Urinary bladder (tissue), 3 donors: ENCODE measurements at regions not wholly inside any gene's neighbourhood (a gene's known extent, or its start where the extent isn't known, plus 50 kb on each side); places are given as distances from the start of the nearest gene placed in this dataset.

Source experiments
- DNase-seq: peaks from one replicate; pipeline ENCODE4 v3.0.0-alpha.2; 2015; ENCODE audit errors: extremely low spot score
- H3K27ac ChIP-seq: one replicate; pipeline ENCODE4 v1.5.1; 2013; ENCODE audit warnings: low read depth, mild to moderate bottlenecking, moderate library complexity
- H3K36me3 ChIP-seq: one replicate; pipeline ENCODE4 v1.6.1; 2013; ENCODE audit warnings: mild to moderate bottlenecking, moderate library complexity; ENCODE audit not compliant: insufficient read depth
- H3K4me1 ChIP-seq: one replicate; pipeline ENCODE4 v1.6.1; 2013; ENCODE audit warnings: mild to moderate bottlenecking, moderate library complexity; ENCODE audit not compliant: insufficient read depth
- H3K4me3 ChIP-seq: one replicate; pipeline ENCODE4 v1.5.1; 2013; ENCODE audit warnings: low read depth, low read length
- WGBS: extraction: QIAGEN DNeasy Blood & Tissue Kit; methylation state at CpG from one replicate; pipeline ENCODE4 v1.1.7; 2013; 5-methylcytosine and 5-hydroxymethylcytosine counted together
- donor health status: healthy with polysubstance abuse.
- donor health status: healthy.

- no peak overlapping the region for H3K4me3 ChIP-seq
- no peaks in the 10 kb centered on the region for H3K4me1 ChIP-seq
- no peaks in the 10 kb centered on the region for H3K36me3 ChIP-seq
- WGBS: 94% methylated on average over 2 of the region's 2 CpGs
- no peak overlapping the region for H3K27ac ChIP-seq
- DNase-seq: no peak
Observed at GRCh38 chr6:12504325-12504966, 212.1 kb upstream of the PHACTR1 start.

GRCh38 chr6:12505486-12505885, 211.1 kb upstream of the PHACTR1 start:
- no peaks in the 10 kb centered on the region for H3K4me1 ChIP-seq
- no peak for DNase-seq
- H3K4me3 ChIP-seq: no peak overlapping the region
- no peak overlapping the region for H3K27ac ChIP-seq
- no peaks in the 10 kb centered on the region for H3K36me3 ChIP-seq
- 54% methylated on average over 4 of the region's 4 CpGs for WGBS

GRCh38 chr6:12506159-12506558, 210.4 kb upstream of the PHACTR1 start:
- Histone ChIP-seq H3K4me3 (no peak overlapping the region), H3K4me1 (no peaks in the 10 kb centered on the region), H3K27ac (no peak overlapping the region), H3K36me3 (no peaks in the 10 kb centered on the region)
- WGBS: 41% methylated on average over 2 of the region's 2 CpGs
- DNase-seq: no peak

- DNase-seq: no peak
- 63% methylated on average over 3 of the region's 3 CpGs for WGBS
- Histone ChIP-seq H3K27ac (no peak overlapping the region), H3K4me3 (no peak overlapping the region), H3K36me3 (no peaks in the 10 kb centered on the region), H3K4me1 (no peaks in the 10 kb centered on the region)
Observed at GRCh38 chr6:12507636-12508035, 208.9 kb upstream of the PHACTR1 start.

DNA sequence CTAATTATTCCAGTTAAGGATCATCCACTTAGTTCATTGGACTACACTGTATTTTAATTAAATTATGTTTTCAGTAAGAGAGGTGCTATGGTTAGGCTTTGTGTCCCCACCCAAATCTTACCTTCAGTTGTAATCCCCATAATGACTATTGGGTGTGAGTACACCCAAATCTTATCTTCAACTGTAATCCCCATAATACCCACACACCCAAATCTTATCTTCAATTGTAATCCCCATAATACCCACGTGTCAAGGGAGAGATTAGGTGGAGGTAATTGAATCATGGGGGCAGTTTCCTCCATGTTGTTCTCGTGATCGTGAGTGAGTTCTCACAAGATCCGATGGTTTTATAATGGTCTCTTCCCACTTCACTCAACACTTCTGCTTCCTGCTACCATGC, 208.0 kb upstream of the PHACTR1 start:
- Histone ChIP-seq H3K4me3 (no peak overlapping the region), H3K4me1 (no peaks in the 10 kb centered on the region), H3K27ac (no peak overlapping the region), H3K36me3 (no peaks in the 10 kb centered on the region)
- 73% methylated on average over 4 of the region's 4 CpGs for WGBS
- DNase-seq: no peak

GRCh38 chr6:12509060-12509459, 207.5 kb upstream of the PHACTR1 start:
- Histone ChIP-seq H3K4me3 (no peak overlapping the region), H3K36me3 (no peaks in the 10 kb centered on the region), H3K4me1 (no peaks in the 10 kb centered on the region), H3K27ac (no peak overlapping the region)
- 83% methylated on average over 1 of the region's 1 CpG for WGBS
- DNase-seq: no peak

GRCh38 chr6:12516070-12516469, 200.5 kb upstream of the PHACTR1 start:
- Histone ChIP-seq H3K4me3 (no peak overlapping the region), H3K4me1 (no peaks in the 10 kb centered on the region), H3K36me3 (no peaks in the 10 kb centered on the region), H3K27ac (no peak overlapping the region)
- no peak for DNase-seq
- 42% methylated on average over 1 of the region's 1 CpG for WGBS

DNA sequence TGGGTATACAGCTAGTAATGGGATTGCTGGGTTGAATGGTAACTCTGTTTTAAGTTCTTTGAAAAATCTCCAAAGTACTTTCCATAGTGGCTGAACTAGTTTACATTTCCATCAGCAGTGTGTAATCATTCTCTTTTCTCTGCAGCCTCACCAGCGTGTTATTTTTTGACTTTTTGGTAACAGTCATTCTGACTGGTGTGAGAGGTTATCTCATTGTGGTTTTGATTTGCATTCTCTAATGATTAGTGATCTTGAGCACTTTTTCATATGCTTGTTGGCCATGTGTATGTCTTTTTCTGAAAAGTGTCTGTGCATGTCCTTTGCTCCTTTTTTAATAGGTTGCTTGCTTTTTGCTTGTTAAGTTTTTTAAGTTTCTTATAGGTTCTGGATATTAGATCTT, 194.2 kb upstream of the PHACTR1 start:
- H3K4me1 ChIP-seq: no peaks in the 10 kb centered on the region
- DNase-seq: no peak
- 67% methylated on average over 1 of the region's 1 CpG for WGBS
- H3K27ac ChIP-seq: no peak overlapping the region
- no peaks in the 10 kb centered on the region for H3K36me3 ChIP-seq
- no peak overlapping the region for H3K4me3 ChIP-seq

DNA sequence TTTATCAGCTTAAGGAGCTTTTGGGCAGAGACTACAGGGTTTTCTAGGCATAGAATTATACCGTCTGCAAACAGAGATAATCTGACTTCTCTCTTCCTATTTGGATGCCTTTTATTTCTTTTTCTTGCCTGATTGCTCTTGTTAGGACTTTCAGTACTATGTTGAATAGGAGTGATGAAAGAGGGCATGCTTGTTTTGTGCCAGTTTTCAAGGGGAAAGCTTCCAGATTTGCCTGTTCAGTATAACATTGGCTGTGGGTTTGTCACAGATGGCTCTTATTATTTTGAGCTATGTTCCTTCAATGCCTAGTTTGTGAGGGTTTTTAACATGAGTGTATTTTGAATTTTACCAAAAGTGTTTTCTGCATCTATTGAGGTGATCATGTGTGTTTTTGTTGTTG, 192.8 kb upstream of the PHACTR1 start:
- DNase-seq: no peak
- WGBS: 76% methylated on average over 1 of the region's 1 CpG

DNA sequence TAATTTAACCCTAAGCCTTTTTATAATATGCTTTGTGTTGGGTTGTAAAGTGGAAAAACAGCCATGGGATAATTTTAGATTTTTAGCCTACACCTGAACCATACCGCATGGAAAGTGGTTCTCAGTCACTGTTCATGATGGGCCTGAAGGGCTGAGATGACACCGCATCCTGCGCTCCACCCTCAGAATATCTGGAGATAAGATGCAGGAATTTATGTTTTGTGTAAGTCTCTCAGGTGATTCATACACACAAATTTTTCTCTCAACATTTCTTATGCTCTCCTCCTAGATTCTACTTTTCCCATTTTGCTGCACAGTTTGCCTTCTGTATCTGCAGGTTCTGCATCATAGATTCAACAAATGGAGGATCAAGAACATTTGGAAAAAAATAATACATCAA, 191.3 kb upstream of the PHACTR1 start:
- 96% methylated on average over 3 of the region's 3 CpGs for WGBS
- H3K4me1 ChIP-seq: no peaks in the 10 kb centered on the region
- DNase-seq: no peak
- no peak overlapping the region for H3K4me3 ChIP-seq
- H3K36me3 ChIP-seq: no peaks in the 10 kb centered on the region
- no peak overlapping the region for H3K27ac ChIP-seq

More for the DNA sequence above, 192.8 kb upstream of the PHACTR1 start:
- Histone ChIP-seq H3K4me3 (no peak overlapping the region), H3K4me1 (no peaks in the 10 kb centered on the region), H3K36me3 (no peaks in the 10 kb centered on the region), H3K27ac (no peak overlapping the region)

DNA sequence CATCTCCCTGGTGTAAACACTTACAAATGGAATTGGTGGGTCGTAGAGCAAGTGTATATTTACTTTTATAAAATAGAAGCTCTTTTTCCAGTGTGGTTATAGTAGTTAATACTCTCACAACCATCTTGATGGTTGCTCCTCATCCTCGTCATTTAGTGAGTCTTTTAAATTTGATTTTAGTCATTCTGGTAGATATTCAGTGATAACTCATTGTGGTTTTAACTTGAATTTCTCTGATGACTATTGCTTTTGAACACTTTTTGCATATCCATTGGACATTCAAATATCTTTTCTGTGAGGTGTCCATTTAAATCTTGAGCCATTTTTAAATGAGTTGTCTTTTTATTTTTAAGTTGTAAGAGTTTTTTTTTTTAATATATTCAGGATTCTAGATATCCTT, 189.2 kb upstream of the PHACTR1 start:
- Histone ChIP-seq H3K4me3 (no peak overlapping the region), H3K27ac (no peak overlapping the region), H3K36me3 (no peaks in the 10 kb centered on the region), H3K4me1 (no peaks in the 10 kb centered on the region)
- WGBS: 83% methylated on average over 2 of the region's 2 CpGs
- no peak for DNase-seq

DNA sequence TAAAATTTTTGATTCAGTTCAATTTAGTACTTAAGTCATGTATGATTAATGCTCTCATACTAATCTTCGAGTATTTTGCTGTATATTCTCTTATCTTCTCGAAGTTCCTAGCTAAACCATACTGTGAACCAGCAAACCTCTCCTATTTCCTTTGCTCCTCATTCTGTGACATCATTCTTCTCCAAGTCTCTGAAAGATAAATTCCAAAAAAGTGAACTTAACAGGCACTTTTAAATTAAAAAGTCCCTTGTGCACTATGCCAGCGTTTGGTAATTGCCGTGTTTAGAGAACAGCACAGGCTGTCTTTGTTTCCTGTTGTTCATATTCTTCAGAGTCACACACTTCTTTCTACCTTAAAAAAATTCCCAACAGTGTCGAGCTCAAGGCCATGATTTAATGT, 188.4 kb upstream of the PHACTR1 start:
- WGBS: 19% methylated on average over 5 of the region's 5 CpGs
- Histone ChIP-seq H3K27ac (no peak overlapping the region), H3K36me3 (no peaks in the 10 kb centered on the region), H3K4me1 (no peaks in the 10 kb centered on the region), H3K4me3 (no peak overlapping the region)
- DNase-seq: no peak

DNA sequence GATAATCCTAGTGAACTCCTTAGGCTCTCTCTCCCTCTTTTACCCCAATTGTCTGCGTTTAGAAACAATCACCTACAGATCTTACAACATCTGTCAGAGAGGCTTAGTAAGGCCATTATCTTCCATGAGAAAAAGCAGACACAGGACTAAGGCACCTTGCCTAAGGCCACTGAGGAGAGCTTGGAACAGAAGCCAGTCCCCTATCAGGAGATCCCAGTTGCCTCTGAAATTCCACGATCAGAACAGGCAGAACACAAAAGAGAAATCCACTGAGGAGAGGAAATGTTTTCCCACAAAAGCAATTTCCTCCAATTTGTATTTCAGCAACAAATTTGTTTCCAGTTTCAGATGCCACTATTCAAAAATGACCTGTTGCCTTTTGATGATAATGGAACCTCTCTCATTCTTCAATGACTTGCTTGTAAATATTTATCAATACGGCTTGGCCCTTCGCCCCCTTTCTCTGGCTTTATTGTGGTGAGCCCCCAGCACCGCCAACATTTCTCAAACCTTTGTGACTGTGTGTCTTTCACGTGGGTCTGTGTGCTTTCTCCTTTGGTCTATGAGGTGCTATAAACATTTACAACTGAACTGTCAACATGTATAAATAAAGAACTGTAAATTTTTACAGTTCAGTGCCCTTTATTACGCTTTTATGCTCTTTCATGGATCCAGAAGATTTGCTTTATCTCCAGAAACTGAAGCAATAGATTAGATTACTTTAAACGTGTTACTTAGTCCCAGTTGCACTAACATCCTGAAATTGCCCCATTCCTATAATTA, 187.8 kb upstream of the PHACTR1 start:
- Histone ChIP-seq H3K4me3 (no peak overlapping the region), H3K36me3 (peaks cover 1% of the 10 kb centered on the region), H3K27ac (no peak overlapping the region), H3K4me1 (no peaks in the 10 kb centered on the region)
- 26% methylated on average over 8 of the region's 8 CpGs for WGBS
- DNase-seq: no peak

GRCh38 chr6:12529364-12530019, 187.1 kb upstream of the PHACTR1 start:
- Histone ChIP-seq H3K4me1 (no peaks in the 10 kb centered on the region), H3K27ac (no peak overlapping the region), H3K4me3 (no peak overlapping the region), H3K36me3 (peaks cover 1% of the 10 kb centered on the region)
- no peak for DNase-seq
- WGBS: 72% methylated on average over 9 of the region's 9 CpGs
